H1 (cell line): ENCODE measurements at regions not wholly inside any gene's neighbourhood (a gene's known extent, or its start where the extent isn't known, plus 50 kb on each side); places are given as distances from the start of the nearest gene placed in this dataset.

Experiments used
- CTCF ChIP-seq, 3 experiments: IDR thresholded peaks; 1 replicate in 2 of 3; 2 replicates in 1 of 3; pipeline versions ENCODE4 v1.5.1 to v1.6.1; 2011; ENCODE audit warnings: low read length in 3 of 3, mild to moderate bottlenecking in 3 of 3, inconsistent platforms in 2 of 3, low read depth in 1 of 3, moderate library complexity in 1 of 3; ENCODE audit not compliant: insufficient read depth in 1 of 3; ENCODE audit errors: control extremely low read depth in 1 of 3
- HDAC6 ChIP-seq: IDR thresholded peaks from one replicate; pipeline ENCODE4 v1.7.1; 2012; ENCODE audit warnings: low read depth, mild to moderate bottlenecking, inconsistent platforms, low read length, moderate library complexity
- RAD21 ChIP-seq, 2 experiments: IDR thresholded peaks in 1 of 2; conservative IDR thresholded peaks in 1 of 2; 2 replicates each; pipeline ENCODE4 v1.6.1; 2011; ENCODE audit warnings: low read depth in 2 of 2, low read length in 2 of 2, improper control_type of control experiment in 1 of 2, inconsistent platforms in 1 of 2, mild to moderate bottlenecking in 1 of 2, moderate library complexity in 1 of 2
- RBBP5 ChIP-seq: IDR thresholded peaks from 2 replicates; pipeline ENCODE4 v1.7.1; 2012; ENCODE audit warnings: low read depth, mild to moderate bottlenecking, inconsistent platforms, low read length, moderate library complexity, borderline replicate concordance
- SP2 ChIP-seq: IDR thresholded peaks from 2 replicates; pipeline ENCODE4 v1.6.1; 2012; ENCODE audit warnings: mild to moderate bottlenecking, low read length, inconsistent platforms
- SRF ChIP-seq: IDR thresholded peaks from 2 replicates; pipeline ENCODE4 v1.6.1; 2011; ENCODE audit warnings: mild to moderate bottlenecking, low read depth, low read length, moderate library complexity
- TBP ChIP-seq: IDR thresholded peaks from 2 replicates; pipeline ENCODE4 v1.6.1; 2011; ENCODE audit warnings: low read depth, low read length, improper control_type of control experiment
- TEAD4 ChIP-seq: IDR thresholded peaks from 2 replicates; pipeline ENCODE4 v1.6.1; 2012; ENCODE audit warnings: low read depth, low read length, inconsistent platforms, mixed read lengths

- TF ChIP-seq CTCF (IDR thresholded peaks at IDR 0.05; ENCODE audit: control extremely low read depth in 1 of 3, insufficient read depth in 1 of 3, low read depth in 1 of 3, low read length in 3 of 3) (no peak), TBP (no peak), SRF (no peak), HDAC6 (no peak), RBBP5 (no peak), RAD21 (IDR thresholded peaks at IDR 0.05 in 1 of 2, conservative IDR thresholded peaks at IDR 0.05 in 1 of 2; ENCODE audit: low read depth in 2 of 2, low read length in 2 of 2) (no peak), SP2 (no peak), TEAD4 (no peak)
Observed at GRCh38 chr1:14499312-14500040, 99.0 kb upstream of the KAZN start (continued).
